B cell (primary cell): ENCODE measurements at regions not wholly inside any gene's neighbourhood (a gene's known extent, or its start where the extent isn't known, plus 50 kb on each side); places are given as distances from the start of the nearest gene placed in this dataset.

Experiments used
- ATAC-seq: fragments of 200-7000 bp; cut with Tn5 transposase; one replicate; pipeline ENCODE4 v1.10.0; 2021; ENCODE audit warnings: low read depth, mild to moderate bottlenecking, moderate number of reproducible peaks, moderate library complexity
- CTCF ChIA-PET: fragments of 350-600 bp; sonication (Branson Sonifier 250); formaldehyde crosslinking; loops from one replicate; lab custom pipeline; 2021; ENCODE audit warnings: antibody characterized with exemption, inconsistent platforms; lab: Charles Lee
- POLR2A ChIA-PET: fragments of 350-600 bp; sonication (Branson Sonifier 250); formaldehyde crosslinking; loops from one replicate; lab custom pipeline; 2021; ENCODE audit warnings: antibody characterized with exemption; lab: Charles Lee
- DNase-seq: peaks from one replicate; pipeline ENCODE4 v3.0.0; 2013
- H2AFZ ChIP-seq: 2 replicates; pipeline ENCODE4 v1.6.1; 2012; ENCODE audit warnings: mild to moderate bottlenecking, low read depth, low read length; ENCODE audit not compliant: insufficient read depth, poor library complexity, severe bottlenecking
- H3K27ac ChIP-seq, 2 donors: 1 replicate in 1 of 2; 2 replicates in 1 of 2; pipeline ENCODE4 v1.5.1; 2012 to 2013; ENCODE audit warnings: low read length in 2 of 2, mild to moderate bottlenecking in 2 of 2, moderate library complexity in 1 of 2
- H3K27me3 ChIP-seq, 4 experiments: fragments of 200-600 bp in 1 of 4; sonication (generic) in 1 of 4; replicated peaks in 1 of 4; 1 replicate in 2 of 4; 2 replicates in 2 of 4; pipeline versions ENCODE4 v1.6.1 to v1.7.0; 2013 to 2016; ENCODE audit warnings: low read length in 3 of 4, mild to moderate bottlenecking in 2 of 4, mixed read lengths in 1 of 4, moderate library complexity in 1 of 4; ENCODE audit not compliant: insufficient read depth in 4 of 4, control insufficient read depth in 3 of 4; ENCODE audit errors: control extremely low read depth in 1 of 4
- H3K36me3 ChIP-seq, 2 experiments: replicated peaks in 1 of 2; 1 replicate in 1 of 2; 2 replicates in 1 of 2; pipeline versions ENCODE4 v1.6.1 to v1.7.1; 2013; ENCODE audit warnings: low read length in 1 of 2; ENCODE audit not compliant: insufficient read depth in 2 of 2, control insufficient read depth in 1 of 2; ENCODE audit errors: control extremely low read depth in 1 of 2, extremely low read depth in 1 of 2
- H3K4me1 ChIP-seq, 2 donors: fragments of 200-600 bp in 1 of 2; sonication (generic) in 1 of 2; 1 replicate in 1 of 2; 2 replicates in 1 of 2; pipeline versions ENCODE4 v1.5.1 to v1.6.1; 2013 to 2017; ENCODE audit warnings: low read length in 2 of 2; ENCODE audit not compliant: control insufficient read depth in 2 of 2, insufficient read depth in 2 of 2
- H3K4me2 ChIP-seq: replicated peaks from 2 replicates; pipeline ENCODE3; 2012; ENCODE audit warnings: mild to moderate bottlenecking, low read depth, low read length; ENCODE audit not compliant: poor library complexity, severe bottlenecking
- H3K4me3 ChIP-seq, 5 experiments: fragments of 200-600 bp in 1 of 5; sonication (generic) in 1 of 5; 1 replicate in 3 of 5; 2 replicates in 2 of 5; pipeline versions ENCODE4 v1.5.1 to v1.7.0; 2011 to 2016; ENCODE audit warnings: low read length in 4 of 5, mild to moderate bottlenecking in 4 of 5, low read depth in 2 of 5, control low read depth in 1 of 5, moderate library complexity in 1 of 5; ENCODE audit not compliant: insufficient read depth in 1 of 5; ENCODE audit errors: control extremely low read depth in 1 of 5, extremely low read depth in 1 of 5
- H3K79me2 ChIP-seq: fragments of 200-600 bp; sonication (generic); one replicate; pipeline ENCODE4 v1.6.0; 2016; ENCODE audit warnings: low read length; ENCODE audit not compliant: control insufficient read depth, insufficient read depth
- H3K9ac ChIP-seq: fragments of 200-600 bp; sonication (generic); 2 replicates; pipeline ENCODE4 v1.6.1; 2017; ENCODE audit warnings: mild to moderate bottlenecking, low read length, moderate library complexity
- H3K9me3 ChIP-seq, 3 donors: one replicate each; pipeline versions ENCODE4 v1.6.1 to v1.7.1; 2013; ENCODE audit warnings: low read length in 2 of 3; ENCODE audit not compliant: control insufficient read depth in 2 of 3, insufficient read depth in 1 of 3; ENCODE audit errors: control extremely low read depth in 1 of 3
- H4K20me1 ChIP-seq: 2 replicates; pipeline ENCODE4 v1.6.0; 2012; ENCODE audit warnings: mild to moderate bottlenecking, low read length; ENCODE audit not compliant: insufficient read depth, control insufficient read depth, poor library complexity, severe bottlenecking
- H3K27ac Mint-ChIP-seq: one replicate; pipeline ENCODE4 v1.8.0; 2021; ENCODE audit warnings: mixed read lengths
- H3K27me3 Mint-ChIP-seq: one replicate; pipeline ENCODE4 v1.8.0; 2021; ENCODE audit warnings: mixed read lengths
- H3K4me1 Mint-ChIP-seq: one replicate; pipeline ENCODE4 v1.8.0; 2021; ENCODE audit warnings: mixed read lengths
- H3K4me3 Mint-ChIP-seq: one replicate; pipeline ENCODE4 v1.8.0; 2021; ENCODE audit warnings: mixed read lengths
- H3K9me3 Mint-ChIP-seq: one replicate; pipeline ENCODE4 v1.8.0; 2022; ENCODE audit warnings: mixed read lengths; ENCODE audit not compliant: insufficient read depth
- CTCF ChIP-seq: fragments of 200-600 bp; IDR thresholded peaks from one replicate; pipeline ENCODE4 v1.8.0; 2022; ENCODE audit warnings: antibody characterized with exemption, mild to moderate bottlenecking
- EZH2 ChIP-seq: IDR thresholded peaks from 2 replicates; pipeline ENCODE4 v1.6.1; 2012; ENCODE audit warnings: borderline replicate concordance, low read depth, mild to moderate bottlenecking, moderate library complexity, low read length; ENCODE audit not compliant: insufficient read depth, poor library complexity, severe bottlenecking
- WGBS: methylation state at CpG from one replicate; pipeline ENCODE4 v1.1.5; 2013; ENCODE audit warnings: missing lambda C conversion rate; ENCODE audit not compliant: insufficient coverage; 5-methylcytosine and 5-hydroxymethylcytosine counted together
- intact Hi-C: fragments of 100-400 bp; cut with micrococcal nuclease; formaldehyde crosslinking; loops from one replicate; pipeline ENCODE4 v1.10.0; 2022

- intact Hi-C loops = loop anchor here (2.0 to 5.0 kb wide), 2 partner anchors 47 to 149 kb away; no protein-coding TSS in a partner anchor
- CTCF ChIA-PET = interaction anchor here (0.8 to 2.5 kb wide), 13 partner anchors 9 to 884 kb away, joined by 3 to 11 read pairs (median 4); no protein-coding TSS in a partner anchor
- no peak for TF ChIP-seq EZH2
- TF ChIP-seq CTCF = peak; percentile 90
Measured at GRCh38 chr5:42005561-42006153, 80.6 kb downstream of the FBXO4 start.

GRCh38 chr5:42013561-42013960, 88.5 kb downstream of the FBXO4 start:
- H3K27me3 Mint-ChIP-seq = peaks cover 23% of the 10 kb centered on the region
- no peak overlapping the region for H3K27ac ChIP-seq
- ChIA-PET POLR2A (no interaction called here), CTCF (interaction anchor here (1.1 to 1.9 kb wide), 2 partner anchors 8 to 157 kb away, joined by 3 to 8 read pairs; no protein-coding TSS in a partner anchor)
- H3K4me3 ChIP-seq = no peak overlapping the region
- H3K36me3 ChIP-seq = no peaks in the 10 kb centered on the region
- no peaks in the 10 kb centered on the region for H3K27me3 ChIP-seq
- H3K4me1 Mint-ChIP-seq = no peaks in the 10 kb centered on the region
- H3K9ac ChIP-seq = no peak overlapping the region
- H3K27ac Mint-ChIP-seq = no peak overlapping the region
- TF ChIP-seq CTCF = no peak
- no peak for TF ChIP-seq EZH2
- no peaks in the 10 kb centered on the region for H3K9me3 Mint-ChIP-seq
- H3K9me3 ChIP-seq = no peaks in the 10 kb centered on the region
- H3K4me2 ChIP-seq = no peak overlapping the region
- ATAC-seq = no peak
- H3K4me1 ChIP-seq = no peaks in the 10 kb centered on the region
- WGBS = 96% methylated on average over 4 of the region's 5 CpGs
- H3K79me2 ChIP-seq = no peaks in the 10 kb centered on the region
- H4K20me1 ChIP-seq = no peaks in the 10 kb centered on the region
- H2AFZ ChIP-seq = no peak overlapping the region
- intact Hi-C loops = no loop called here
- no peak for DNase-seq
- H3K4me3 Mint-ChIP-seq = no peak overlapping the region

More at GRCh38 chr5:42005561-42006153, 80.6 kb downstream of the FBXO4 start:
- H3K4me3 ChIP-seq = no peak overlapping the region
- H3K27me3 ChIP-seq = no peaks in the 10 kb centered on the region
- no peak overlapping the region for H3K4me3 Mint-ChIP-seq
- no peaks in the 10 kb centered on the region for H3K4me1 ChIP-seq
- H3K9ac ChIP-seq = no peak overlapping the region
- no peaks in the 10 kb centered on the region for H3K9me3 Mint-ChIP-seq
- ATAC-seq = no peak
- H3K27me3 Mint-ChIP-seq = peaks cover 3% of the 10 kb centered on the region
- H2AFZ ChIP-seq = no peak overlapping the region
- DNase-seq = peak; percentile 22
- H3K27ac Mint-ChIP-seq = no peak overlapping the region
- no peaks in the 10 kb centered on the region for H3K36me3 ChIP-seq
- H4K20me1 ChIP-seq = no peaks in the 10 kb centered on the region
- H3K4me2 ChIP-seq = no peak overlapping the region
- 40% methylated on average over 1 of the region's 1 CpG for WGBS
- H3K9me3 ChIP-seq = peaks cover 0 to 3% (median 0%) of the 10 kb centered on the region in 3 donors
- H3K27ac ChIP-seq = no peak overlapping the region
- no peaks in the 10 kb centered on the region for H3K4me1 Mint-ChIP-seq
- H3K79me2 ChIP-seq = no peaks in the 10 kb centered on the region
- POLR2A ChIA-PET = no interaction called here
